D341Med (cell line): ENCODE measurements at regions not wholly inside any gene's neighbourhood (a gene's known extent, or its start where the extent isn't known, plus 50 kb on each side); places are given as distances from the start of the nearest gene placed in this dataset.
"Not testable (repeated sequence)": the region's sequence is repeated elsewhere in the genome, so short reads cannot be mapped to it uniquely, and the experiment has no call there.

ENCODE experiments used
- DNase-seq: peaks from one replicate; pipeline ENCODE4 v3.0.0; 2012; ENCODE audit warnings: low spot score

DNA sequence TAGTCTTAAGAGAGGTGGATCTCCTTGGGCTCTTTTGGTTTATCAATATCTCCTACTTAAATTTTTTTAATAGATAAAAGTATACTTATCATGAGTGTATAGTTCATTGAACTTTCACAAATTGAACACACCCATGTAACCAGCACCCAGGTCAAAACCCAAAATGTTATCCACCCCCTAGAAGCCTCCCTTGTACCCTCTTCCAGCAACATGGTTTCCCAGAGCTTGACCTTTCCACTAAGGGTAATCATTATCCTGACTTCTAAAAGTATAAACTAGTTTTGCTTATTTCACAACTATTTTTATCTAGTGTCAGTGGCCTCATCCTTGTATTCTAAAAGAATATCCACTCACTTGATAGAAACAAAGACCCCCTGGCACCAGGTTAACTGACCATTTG is 106.8 kb downstream of the MDH1 start:
- DNase-seq, result no peak

- DNase-seq, result no peak
Measured at GRCh38 chr2:63696496-63696895, 107.7 kb downstream of the MDH1 start.

DNA sequence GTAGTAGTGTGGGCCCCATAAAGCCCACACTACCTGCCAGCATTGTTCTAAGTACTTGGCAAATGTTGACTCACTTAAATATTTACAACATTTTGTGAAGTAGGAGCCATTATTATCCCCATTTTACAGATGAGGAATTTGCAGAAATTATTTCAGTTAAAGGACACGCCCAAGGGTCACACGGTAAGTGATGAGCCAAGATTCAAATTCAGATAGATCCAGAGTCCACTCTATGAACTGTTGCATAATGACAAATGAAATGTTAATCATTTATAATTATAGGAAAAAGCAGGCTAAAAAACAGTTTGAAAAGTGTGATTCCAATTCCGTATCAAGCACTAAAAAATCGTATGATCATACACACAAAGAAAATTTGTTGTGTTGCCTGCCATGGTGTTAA is 108.4 kb downstream of the MDH1 start:
- no peak for DNase-seq

DNA sequence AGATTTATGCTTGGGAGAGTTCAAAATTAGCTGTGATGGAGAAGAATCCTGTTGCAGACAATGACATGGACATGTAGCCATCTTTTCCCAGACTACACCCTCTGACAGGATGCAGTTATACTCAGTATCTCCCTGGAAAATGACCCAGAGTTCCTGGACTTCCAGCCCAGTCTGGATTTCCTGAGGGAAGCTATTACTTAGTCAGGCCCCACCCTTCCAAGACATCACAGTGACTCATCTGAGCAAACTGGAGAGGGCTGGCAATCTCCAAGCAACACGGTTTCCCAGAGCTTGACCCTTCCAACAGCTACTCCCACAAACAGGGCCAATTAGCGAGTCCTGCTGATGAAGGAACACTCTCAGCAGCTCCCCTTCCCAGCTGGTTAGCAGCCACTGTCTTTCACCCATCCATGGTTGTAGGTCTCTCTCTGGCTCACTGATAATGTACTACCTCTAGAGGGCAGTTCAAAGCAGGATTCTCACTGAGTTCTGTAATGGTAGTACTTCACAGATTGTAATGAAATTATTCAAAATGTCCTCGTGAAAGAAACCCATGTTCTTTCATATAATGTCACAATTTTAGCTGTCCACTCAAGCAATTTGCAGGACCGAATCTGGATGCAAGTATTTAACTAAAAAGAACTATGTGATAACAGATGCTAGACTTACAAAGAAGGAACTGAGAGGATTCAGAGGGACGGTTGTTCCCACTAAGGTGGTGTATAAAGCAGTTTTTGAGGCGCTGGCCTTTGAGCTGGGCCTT is 110.2 kb downstream of the MDH1 start:
- peak; percentile 55 for DNase-seq

- no peak for DNase-seq
Measured at GRCh38 chr2:63699549-63699839, 110.7 kb downstream of the MDH1 start.

DNA sequence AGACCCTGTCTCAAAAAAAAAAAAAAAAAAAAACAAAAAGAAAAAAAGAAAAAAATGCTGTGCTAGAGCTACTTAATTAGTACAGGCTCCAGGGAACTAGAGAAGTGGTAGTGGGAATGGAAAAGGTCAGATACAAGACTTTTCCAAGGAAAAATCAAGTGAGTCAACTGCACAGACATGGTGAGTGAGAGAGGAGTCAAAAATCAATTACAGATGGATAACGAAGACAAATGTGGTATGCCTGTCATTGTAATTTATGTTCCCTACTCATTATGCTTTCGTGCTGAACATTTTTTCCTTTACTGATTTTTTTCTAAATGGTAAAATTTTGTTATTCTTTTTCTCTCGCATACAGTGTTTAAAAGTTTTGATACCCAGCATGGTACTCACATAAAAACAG is 111.5 kb downstream of the MDH1 start:
- no peak for DNase-seq

DNA sequence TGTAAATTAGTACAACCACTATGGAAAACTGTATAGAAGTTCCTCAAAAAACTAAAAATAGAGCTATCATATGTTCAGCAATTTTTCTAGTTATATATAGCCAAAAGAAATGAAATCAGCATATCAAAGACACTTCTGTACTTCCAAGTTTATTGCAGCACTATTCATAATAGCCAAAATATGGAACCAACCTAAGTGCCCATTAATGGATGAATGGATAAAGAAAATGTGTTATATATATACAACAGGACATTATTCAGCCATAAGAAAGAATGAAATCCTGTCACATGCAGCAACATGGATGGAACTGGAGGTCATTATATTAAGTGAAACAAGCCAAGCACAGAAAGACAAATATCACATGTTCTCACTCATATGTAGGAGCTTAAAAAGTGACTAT is 112.6 kb downstream of the MDH1 start:
- DNase-seq, result no peak

DNA sequence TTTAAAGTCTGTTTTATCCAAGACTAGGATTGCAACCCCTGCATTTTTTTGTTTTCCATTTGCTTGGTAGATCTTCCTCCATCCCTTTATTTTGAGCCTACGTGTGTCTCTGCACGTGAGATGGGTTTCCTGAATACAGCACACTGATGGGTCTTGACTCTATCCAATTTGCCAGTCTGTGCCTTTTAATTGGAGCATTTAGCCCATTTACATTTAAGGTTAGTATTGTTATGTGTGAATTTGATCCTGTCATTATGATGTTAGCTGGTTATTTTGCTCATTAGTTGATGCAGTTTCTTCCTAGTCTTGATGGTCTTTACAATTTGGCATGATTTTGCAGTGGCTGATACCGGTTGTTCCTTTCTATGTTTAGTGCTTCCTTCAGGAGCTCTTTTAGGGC is 117.3 kb downstream of the MDH1 start:
- DNase-seq, result not testable (repeated sequence)

GRCh38 chr2:63710732-63711131 is 122.0 kb downstream of the MDH1 start:
- DNase-seq, result no peak

DNA sequence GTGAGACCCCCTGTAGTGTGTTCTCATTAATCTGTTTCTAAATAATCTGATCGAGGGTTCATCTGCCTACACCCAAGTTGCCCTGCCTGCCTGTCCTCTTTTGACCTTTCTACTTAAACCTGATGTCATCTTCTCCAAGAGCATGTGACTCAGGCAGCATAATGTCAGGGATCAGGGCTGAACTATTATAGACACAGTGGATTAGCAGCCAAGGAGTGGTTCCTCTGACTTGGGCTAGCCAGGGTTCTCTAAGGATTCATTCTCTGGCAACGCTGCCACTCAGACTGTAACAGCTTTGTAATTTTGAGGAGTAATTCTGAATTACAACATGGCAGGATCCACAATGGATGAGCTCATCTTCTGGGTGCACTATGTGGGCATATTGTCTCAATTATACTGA is 124.0 kb downstream of the MDH1 start:
- DNase-seq, result peak; percentile 23

DNA sequence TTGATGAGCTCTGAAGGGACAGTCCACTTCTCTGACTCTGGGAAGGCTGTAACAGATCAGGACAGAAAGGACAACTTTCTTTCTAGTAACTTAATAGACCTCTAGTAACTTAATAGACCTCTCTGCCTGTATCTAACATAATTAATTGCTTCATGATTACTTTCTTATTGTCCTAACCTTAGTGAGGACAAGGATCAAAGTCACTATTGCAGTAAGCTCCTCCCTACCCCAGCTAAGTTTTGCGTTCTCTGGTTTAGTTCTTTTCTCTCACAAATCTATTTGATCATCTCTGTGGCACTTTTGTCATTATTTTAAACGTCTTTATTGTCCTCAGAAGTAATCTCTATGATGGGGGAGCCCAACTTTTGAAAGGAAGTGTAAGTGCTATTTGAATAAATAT is 125.5 kb upstream of the UGP2 start:
- no peak for DNase-seq

DNA sequence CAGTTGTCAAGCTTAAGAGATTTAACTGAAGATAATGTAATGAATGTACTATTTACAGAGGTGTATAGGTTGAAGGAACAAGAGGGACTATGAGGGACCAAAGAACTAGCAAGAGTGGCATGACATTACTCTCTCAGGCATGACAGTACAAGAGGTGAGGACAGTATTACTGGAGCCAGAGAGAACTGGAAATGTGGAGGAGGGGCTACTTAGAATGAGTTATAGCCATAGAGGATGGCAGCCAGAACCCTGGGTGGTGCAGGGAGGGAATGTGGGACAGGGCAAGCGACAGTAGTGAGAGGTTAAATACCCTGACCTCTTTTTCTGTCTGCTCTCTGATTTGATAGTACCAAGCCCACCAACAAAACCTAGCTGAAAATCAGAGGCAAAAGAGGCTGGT is 122.6 kb upstream of the UGP2 start:
- no peak for DNase-seq

- DNase-seq, result no peak
Measured at GRCh38 chr2:63721082-63721424, 120.6 kb upstream of the UGP2 start.

DNA sequence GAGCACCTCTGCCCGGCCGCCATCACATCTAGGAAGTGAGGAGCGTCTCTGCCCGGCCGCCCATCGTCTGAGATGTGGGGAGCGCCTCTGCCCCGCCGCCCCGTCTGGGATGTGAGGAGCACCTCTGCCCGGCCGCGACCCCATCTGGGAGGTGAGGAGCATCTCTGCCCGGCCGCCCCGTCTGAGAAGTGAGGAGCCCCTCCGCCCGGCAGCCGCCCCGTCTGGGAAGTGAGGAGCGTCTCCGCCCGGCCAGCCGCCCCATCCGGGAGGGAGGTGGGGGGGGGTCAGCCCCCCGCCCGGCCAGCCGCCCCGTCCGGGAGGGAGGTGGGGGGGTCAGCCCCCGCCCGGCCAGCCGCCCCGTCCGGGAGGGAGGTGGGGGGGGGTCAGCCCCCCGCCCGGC is 119.4 kb upstream of the UGP2 start:
- not testable (repeated sequence) for DNase-seq

DNA sequence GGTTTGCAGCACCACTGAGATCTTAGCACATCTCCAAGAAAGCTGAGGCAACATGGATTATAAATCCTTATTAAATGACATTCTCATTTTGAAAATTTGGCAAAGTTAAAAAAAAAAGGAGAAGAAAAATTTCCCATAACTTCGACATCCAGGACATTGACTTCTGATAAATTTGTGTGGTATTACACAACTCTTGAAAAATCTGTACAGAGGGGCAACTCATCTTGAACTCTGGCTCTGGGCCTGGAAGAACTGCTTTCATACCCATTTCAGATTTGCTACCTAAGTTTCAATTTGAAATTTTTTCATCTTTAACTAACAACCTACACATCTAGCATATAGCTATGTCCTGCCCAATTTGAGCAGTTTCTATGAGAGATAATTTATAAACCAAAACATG is 118.0 kb upstream of the UGP2 start:
- DNase-seq, result no peak

- not testable (repeated sequence) for DNase-seq
Measured at GRCh38 chr2:63725212-63725611, 116.5 kb upstream of the UGP2 start.

DNA sequence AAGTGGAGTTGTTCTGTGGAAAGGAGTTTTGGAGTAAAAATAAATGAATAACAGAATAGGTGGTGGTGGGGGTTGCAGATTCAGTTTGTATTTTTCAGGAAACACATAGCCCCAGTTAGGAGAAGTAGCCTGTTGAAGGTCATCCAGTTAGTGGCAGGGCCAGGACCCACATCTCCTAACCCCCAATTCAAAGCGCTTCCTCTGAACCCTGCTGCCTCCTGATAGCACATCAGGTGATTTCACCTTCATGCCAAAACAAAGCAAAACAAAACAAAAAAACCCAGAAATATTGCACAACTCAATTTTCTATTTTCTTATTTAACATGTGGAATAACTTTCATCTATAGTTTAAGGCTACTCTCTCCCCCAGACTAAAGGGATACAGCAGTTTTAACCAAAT is 112.3 kb upstream of the UGP2 start:
- DNase-seq, result no peak

- DNase-seq, result no peak
Measured at GRCh38 chr2:63729831-63730230, 111.9 kb upstream of the UGP2 start.

- no peak for DNase-seq
Measured at GRCh38 chr2:63734510-63734909, 107.2 kb upstream of the UGP2 start.

- DNase-seq, result no peak
Measured at GRCh38 chr2:63735263-63735662, 106.4 kb upstream of the UGP2 start.

DNA sequence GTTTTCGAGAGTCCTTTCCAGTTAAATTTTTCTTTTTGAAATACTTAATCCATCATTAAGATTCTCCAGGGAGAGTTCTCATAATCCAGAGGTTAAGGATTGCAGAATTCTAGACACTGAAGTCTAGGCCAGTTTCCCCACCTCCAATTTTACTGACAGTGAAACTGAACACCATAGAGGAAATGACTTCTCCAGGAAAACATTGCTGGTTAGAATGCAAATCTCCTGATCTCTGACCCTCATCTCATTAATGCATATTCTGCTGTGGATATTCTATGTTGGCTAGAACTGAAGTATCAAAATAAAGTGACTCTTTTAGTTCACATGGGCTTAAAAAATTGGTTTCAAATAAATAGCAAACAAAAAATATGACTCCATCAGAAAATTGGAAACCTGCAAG is 105.8 kb upstream of the UGP2 start:
- no peak for DNase-seq

DNA sequence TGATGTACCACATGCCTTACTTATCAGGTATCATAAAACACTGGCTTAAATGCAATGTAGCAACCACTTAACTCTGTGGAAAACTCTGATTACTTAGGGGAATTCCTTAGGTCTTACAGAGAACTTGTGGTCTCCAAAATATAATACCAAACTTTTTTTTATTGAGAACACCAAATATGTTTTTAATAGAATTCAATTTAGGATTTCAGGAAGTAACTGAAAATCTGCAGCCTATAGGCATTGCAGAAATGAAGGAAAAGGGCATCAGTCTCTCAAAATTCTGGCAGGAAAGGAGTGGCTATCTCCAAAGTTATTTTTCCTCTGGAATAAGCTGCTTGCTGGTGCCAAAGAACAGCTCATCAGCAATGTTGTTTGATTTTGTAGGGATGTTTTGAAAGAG is 105.3 kb upstream of the UGP2 start:
- no peak for DNase-seq

GRCh38 chr2:63737081-63737751 is 104.5 kb upstream of the UGP2 start:
- no peak for DNase-seq

DNA sequence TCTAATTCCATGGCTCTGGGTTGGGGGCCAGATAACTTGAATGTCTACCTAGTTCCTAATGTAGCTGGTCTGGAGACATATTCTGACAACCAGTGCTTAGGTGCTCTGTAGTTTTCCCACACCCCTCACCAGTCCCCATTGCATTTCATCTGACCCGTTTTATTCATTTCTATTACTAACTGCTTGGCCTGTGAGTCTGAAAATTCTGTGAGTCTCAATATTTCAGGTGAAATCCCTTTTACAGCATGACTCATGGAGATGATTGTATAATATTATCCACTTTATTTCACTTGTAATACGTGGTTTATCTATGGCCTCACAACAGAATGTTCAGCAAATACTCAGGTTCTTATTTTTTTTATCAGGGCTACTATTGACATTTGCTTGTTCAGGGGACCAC is 103.7 kb upstream of the UGP2 start:
- no peak for DNase-seq
